ENCODE measurements at regions not wholly inside any gene's neighbourhood (a gene's known extent, or its start where the extent isn't known, plus 50 kb on each side); places are given as distances from the start of the nearest gene placed in this dataset.

DNA sequence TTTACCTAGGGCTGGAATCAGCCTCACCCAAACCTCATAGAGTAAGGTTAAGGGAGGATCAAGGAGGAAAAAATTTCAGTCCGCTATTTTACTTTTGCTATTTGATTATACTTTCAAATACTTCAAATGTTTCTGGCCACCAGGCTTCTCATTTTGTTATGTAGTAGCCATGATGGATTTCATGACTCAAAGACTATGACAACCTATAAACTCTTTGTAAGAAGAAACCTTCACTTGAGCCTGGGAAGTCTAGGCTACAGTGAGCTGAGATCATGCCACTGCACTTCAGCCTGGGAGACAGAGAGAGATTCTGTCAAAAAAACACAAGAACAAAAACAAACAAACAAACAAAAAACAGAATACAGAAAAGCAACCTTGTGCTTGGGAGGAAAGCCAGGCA lies 293.6 kb upstream of the TNC start:
- TF ChIP-seq EP300 (IDR thresholded peaks at IDR 0.05) (no peak), CTCF (IDR thresholded peaks at IDR 0.05) (no peak)
